Caco-2 (cell line): ENCODE measurements at regions not wholly inside any gene's neighbourhood (a gene's known extent, or its start where the extent isn't known, plus 50 kb on each side); places are given as distances from the start of the nearest gene placed in this dataset.

Experiments
- BruUV-seq: library from RNA; stranded (reverse); fragments of 400-500 nt; replicated peaks from 2 replicates; lab custom pipeline; 2021; lab: Mats Ljungman, UMichigan
- CTCF ChIA-PET: fragments of 300-600 bp; sonication (Branson Sonifier 250); formaldehyde crosslinking; loops from one replicate; lab custom pipeline; 2022; ENCODE audit warnings: antibody characterized with exemption; lab: Charles Lee
- POLR2A ChIA-PET: fragments of 300-600 bp; sonication (Branson Sonifier 250); formaldehyde crosslinking; loops from one replicate; lab custom pipeline; 2022; ENCODE audit warnings: antibody characterized with exemption; lab: Charles Lee
- DNase-seq, 2 experiments: peaks; one replicate each; pipeline versions ENCODE4 v3.0.0 to v3.0.0-alpha.2; 2020 to 2022
- H3K27me3 ChIP-seq: replicated peaks from 2 replicates; pipeline ENCODE4 v1.6.0; 2011; ENCODE audit warnings: low read length; ENCODE audit not compliant: control insufficient read depth, insufficient read depth
- H3K36me3 ChIP-seq: 2 replicates; pipeline ENCODE4 v1.5.1; 2011; ENCODE audit warnings: low read length; ENCODE audit not compliant: control insufficient read depth, insufficient read depth
- H3K4me1 ChIP-seq: fragments of 250-450 bp; sonication (Bioruptor Pico); 2 replicates; pipeline ENCODE4 v1.5.1; 2020; ENCODE audit warnings: mild to moderate bottlenecking
- H3K4me3 ChIP-seq: 2 replicates; pipeline ENCODE4 v1.5.1; 2011; ENCODE audit warnings: low read depth, mild to moderate bottlenecking, control low read depth, low read length
- H3K9me3 ChIP-seq: fragments of 250-450 bp; sonication (Bioruptor Pico); 2 replicates; pipeline ENCODE4 v1.5.1; 2020; ENCODE audit warnings: mild to moderate bottlenecking, moderate library complexity
- H3K27ac Mint-ChIP-seq: one replicate; pipeline ENCODE4 v1.8.0; 2022; ENCODE audit warnings: mixed read lengths; ENCODE audit not compliant: unreplicated experiment
- H3K27me3 Mint-ChIP-seq: one replicate; pipeline ENCODE4 v1.8.0; 2022; ENCODE audit warnings: mixed read lengths; ENCODE audit not compliant: insufficient read depth, unreplicated experiment
- H3K36me3 Mint-ChIP-seq: one replicate; pipeline ENCODE4 v1.8.0; 2022; ENCODE audit warnings: mild to moderate bottlenecking, mixed read lengths; ENCODE audit not compliant: insufficient read depth, unreplicated experiment
- H3K4me1 Mint-ChIP-seq: one replicate; pipeline ENCODE4 v1.8.0; 2022; ENCODE audit warnings: low read depth, mixed read lengths; ENCODE audit not compliant: unreplicated experiment
- H3K4me3 Mint-ChIP-seq: one replicate; pipeline ENCODE4 v1.8.0; 2022; ENCODE audit warnings: mild to moderate bottlenecking, moderate library complexity, mixed read lengths; ENCODE audit not compliant: unreplicated experiment
- H3K9me3 Mint-ChIP-seq: one replicate; pipeline ENCODE4 v1.8.0; 2022; ENCODE audit warnings: mixed read lengths; ENCODE audit not compliant: unreplicated experiment
- CTCF ChIP-seq, 2 experiments: fragments of 200-600 bp in 1 of 2; IDR thresholded peaks; 1 replicate in 1 of 2; 2 replicates in 1 of 2; pipeline versions ENCODE4 v1.5.1 to v1.8.0; 2011 to 2022; ENCODE audit warnings: antibody characterized with exemption in 1 of 2, control low read depth in 1 of 2, inconsistent platforms in 1 of 2, low read depth in 1 of 2, low read length in 1 of 2, mild to moderate bottlenecking in 1 of 2, moderate library complexity in 1 of 2; ENCODE audit not compliant: insufficient read depth in 1 of 2, severe bottlenecking in 1 of 2, unreplicated experiment in 1 of 2
- intact Hi-C: fragments of 100-400 bp; cut with micrococcal nuclease; formaldehyde crosslinking; loops from one replicate; pipeline ENCODE4 v1.10.0; 2022; ENCODE audit not compliant: unreplicated experiment

- no peaks in the 10 kb centered on the region for H3K9me3 ChIP-seq
- no TSS peak for BruUV-seq
- CTCF ChIA-PET = no interaction called here
- Mint-ChIP-seq H3K4me1 (no peaks in the 10 kb centered on the region), H3K27ac (no peak overlapping the region), H3K36me3 (no peaks in the 10 kb centered on the region), H3K27me3 (no peaks in the 10 kb centered on the region), H3K4me3 (no peak overlapping the region), H3K9me3 (peaks cover 6% of the 10 kb centered on the region)
- no peaks in the 10 kb centered on the region for H3K36me3 ChIP-seq
- intact Hi-C loops = no loop called here
- no peak for TF ChIP-seq CTCF (IDR thresholded peaks at IDR 0.05; ENCODE audit: insufficient read depth in 1 of 2, low read depth in 1 of 2, low read length in 1 of 2, severe bottlenecking in 1 of 2, unreplicated experiment in 1 of 2)
- 0 out of 2 replicates have a peak, but pooled peaks cover 4% of the 10 kb centered on the region for H3K4me1 ChIP-seq
- no peaks in the 10 kb centered on the region for H3K27me3 ChIP-seq
- DNase-seq = no peak
- no peak overlapping the region for H3K4me3 ChIP-seq
- POLR2A ChIA-PET = no interaction called here
These were observed 477.8 kb upstream of the GCFC2 start for GRCh38 chr2:76188334-76189008.

- peaks cover 6% of the 10 kb centered on the region for H3K9me3 Mint-ChIP-seq
- no peaks in the 10 kb centered on the region for H3K27me3 ChIP-seq
- no peaks in the 10 kb centered on the region for H3K27me3 Mint-ChIP-seq
- H3K4me3 ChIP-seq = no peak overlapping the region
- ChIA-PET POLR2A (no interaction called here), CTCF (no interaction called here)
- intact Hi-C loops = no loop called here
- no TSS peak for BruUV-seq
- DNase-seq = no peak
- H3K27ac Mint-ChIP-seq = no peak overlapping the region
- H3K9me3 ChIP-seq = no peaks in the 10 kb centered on the region
- no peaks in the 10 kb centered on the region for H3K36me3 Mint-ChIP-seq
- H3K4me1 Mint-ChIP-seq = no peaks in the 10 kb centered on the region
- no peaks in the 10 kb centered on the region for H3K36me3 ChIP-seq
- H3K4me1 ChIP-seq = no peaks in the 10 kb centered on the region
- H3K4me3 Mint-ChIP-seq = no peak overlapping the region
- TF ChIP-seq CTCF (IDR thresholded peaks at IDR 0.05; ENCODE audit: insufficient read depth in 1 of 2, low read depth in 1 of 2, low read length in 1 of 2, severe bottlenecking in 1 of 2, unreplicated experiment in 1 of 2) = no peak
These were observed 476.7 kb upstream of the GCFC2 start for GRCh38 chr2:76187415-76187814.

GRCh38 chr2:76180676-76181075, 470.0 kb upstream of the GCFC2 start:
- H3K4me1 Mint-ChIP-seq = no peaks in the 10 kb centered on the region
- H3K9me3 Mint-ChIP-seq = peaks cover 46% of the 10 kb centered on the region
- POLR2A ChIA-PET = no interaction called here
- no peaks in the 10 kb centered on the region for H3K4me1 ChIP-seq
- no peaks in the 10 kb centered on the region for H3K27me3 ChIP-seq
- intact Hi-C loops = no loop called here
- CTCF ChIA-PET = no interaction called here
- H3K36me3 Mint-ChIP-seq = no peaks in the 10 kb centered on the region
- no TSS peak for BruUV-seq
- H3K4me3 Mint-ChIP-seq = no peak overlapping the region
- H3K27me3 Mint-ChIP-seq = no peaks in the 10 kb centered on the region
- no peaks in the 10 kb centered on the region for H3K36me3 ChIP-seq
- no peak overlapping the region for H3K4me3 ChIP-seq
- TF ChIP-seq CTCF (IDR thresholded peaks at IDR 0.05; ENCODE audit: insufficient read depth in 1 of 2, low read depth in 1 of 2, low read length in 1 of 2, severe bottlenecking in 1 of 2, unreplicated experiment in 1 of 2) = no peak
- no peak for DNase-seq
- peaks cover 24% of the 10 kb centered on the region; the same call in 1 of the 2 replicates for H3K9me3 ChIP-seq
- H3K27ac Mint-ChIP-seq = no peak overlapping the region
